Muscle of arm (tissue), 1 donor: ENCODE measurements at regions not wholly inside any gene's neighbourhood (a gene's known extent, or its start where the extent isn't known, plus 50 kb on each side); places are given as distances from the start of the nearest gene placed in this dataset.
"Not testable (repeated sequence)": the region's sequence is repeated elsewhere in the genome, so short reads cannot be mapped to it uniquely, and the experiment has no call there.

Experiments
- DNase-seq: peaks from one replicate; pipeline ENCODE4 v3.0.0-alpha.2; 2013

DNA sequence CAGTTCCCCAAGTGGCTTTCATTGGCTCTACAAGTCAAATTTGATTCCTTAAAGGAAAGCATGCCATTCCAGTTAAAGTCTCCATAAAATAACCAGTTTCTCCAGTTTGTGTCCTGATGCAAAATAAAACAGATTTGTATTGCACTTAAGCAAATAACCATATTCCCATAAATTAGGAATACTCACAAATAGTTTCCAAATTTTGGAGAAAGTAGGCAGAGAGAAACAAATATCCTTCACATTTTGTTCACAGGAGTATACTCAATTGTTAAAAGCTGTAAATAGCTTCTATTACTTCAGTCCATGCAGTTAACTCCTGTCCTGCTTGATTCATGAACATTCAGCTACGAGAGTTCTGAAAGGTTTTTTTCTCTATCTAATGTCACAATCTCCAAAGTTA lies 281.4 kb upstream of the RGS17 start:
- DNase-seq = no peak

- no peak for DNase-seq
Observed at GRCh38 chr6:153411070-153411648, 280.1 kb upstream of the RGS17 start.

DNA sequence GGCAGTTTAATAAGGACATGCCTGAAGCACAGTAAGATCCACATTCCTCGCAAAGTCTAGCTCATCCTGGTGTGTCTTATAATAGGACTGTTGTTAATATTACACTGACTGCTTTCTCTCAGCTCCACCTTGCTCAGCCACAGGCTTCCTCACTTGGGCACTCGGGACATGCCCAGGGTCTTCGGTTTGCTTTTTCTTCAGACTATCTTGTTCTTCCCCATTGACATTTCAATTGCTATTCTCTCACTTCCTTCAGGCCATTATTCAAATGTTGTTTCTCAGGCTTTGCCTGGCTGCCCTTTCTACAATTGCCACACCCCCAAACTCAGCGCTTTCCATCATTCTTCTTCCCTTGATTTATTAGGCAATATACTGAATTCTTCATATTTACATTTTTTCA lies 274.8 kb upstream of the RGS17 start:
- no peak for DNase-seq

GRCh38 chr6:153401751-153402150 lies 270.7 kb upstream of the RGS17 start:
- no peak for DNase-seq

- no peak for DNase-seq
Observed at GRCh38 chr6:153392156-153392555, 261.1 kb upstream of the RGS17 start.

DNA sequence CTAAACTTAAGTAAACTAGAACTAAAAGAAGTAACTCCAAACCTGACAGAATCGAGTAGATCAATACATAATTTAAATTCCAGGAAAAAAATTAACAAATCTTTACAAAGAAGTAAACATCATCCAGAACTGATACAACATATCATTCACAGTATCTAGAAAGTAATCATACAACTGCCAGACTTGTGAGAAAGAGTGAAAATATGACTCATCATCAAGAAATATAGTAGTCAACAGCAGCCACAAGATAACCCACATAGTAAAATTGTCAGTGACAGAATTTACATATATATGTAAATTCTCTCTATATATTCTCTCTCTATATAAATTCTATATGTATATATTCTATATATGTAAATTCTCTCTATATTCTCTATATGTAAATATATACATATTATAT lies 242.8 kb upstream of the RGS17 start:
- DNase-seq = no peak

GRCh38 chr6:153368131-153368530 lies 237.0 kb upstream of the RGS17 start:
- no peak for DNase-seq

DNA sequence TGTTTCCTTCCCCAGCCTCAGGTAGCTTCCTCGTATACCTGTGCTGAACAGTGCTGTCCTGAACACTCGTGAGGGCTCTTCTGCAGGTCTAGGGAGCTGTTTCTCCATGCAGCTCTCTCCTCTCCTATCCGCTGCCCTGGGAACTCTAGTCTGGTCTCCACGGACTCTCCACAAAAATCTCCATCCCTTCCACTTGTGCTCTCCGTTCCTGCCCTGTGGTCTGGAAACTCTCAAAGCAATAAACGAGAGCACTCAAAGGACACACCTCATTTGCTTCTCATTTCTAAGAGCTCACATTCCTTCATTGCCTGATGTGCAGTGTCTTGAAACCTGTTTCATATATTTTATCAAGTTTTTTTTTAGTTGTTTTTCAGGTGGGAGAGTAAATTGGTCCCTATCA lies 235.9 kb upstream of the RGS17 start:
- DNase-seq = no peak

DNA sequence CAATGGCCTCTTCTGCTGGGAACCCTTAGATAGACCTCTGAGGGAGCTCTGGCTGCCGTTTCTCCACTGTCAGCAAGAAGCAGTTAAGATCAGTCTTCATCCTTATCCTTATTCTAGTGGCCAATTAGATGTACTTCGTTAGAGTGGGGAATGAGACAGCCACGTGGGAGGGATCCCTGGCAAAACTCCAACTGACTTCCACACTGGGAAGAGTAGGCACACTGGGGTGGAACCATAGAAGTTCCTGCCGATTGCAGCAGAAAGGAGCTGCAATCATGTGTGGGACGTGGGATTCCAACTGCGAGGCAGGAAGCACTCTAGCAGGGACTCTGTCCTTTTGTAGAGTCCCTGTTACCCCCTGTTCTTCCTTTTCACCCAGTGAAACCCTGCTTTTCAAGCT lies 226.3 kb upstream of the RGS17 start:
- DNase-seq = no peak

DNA sequence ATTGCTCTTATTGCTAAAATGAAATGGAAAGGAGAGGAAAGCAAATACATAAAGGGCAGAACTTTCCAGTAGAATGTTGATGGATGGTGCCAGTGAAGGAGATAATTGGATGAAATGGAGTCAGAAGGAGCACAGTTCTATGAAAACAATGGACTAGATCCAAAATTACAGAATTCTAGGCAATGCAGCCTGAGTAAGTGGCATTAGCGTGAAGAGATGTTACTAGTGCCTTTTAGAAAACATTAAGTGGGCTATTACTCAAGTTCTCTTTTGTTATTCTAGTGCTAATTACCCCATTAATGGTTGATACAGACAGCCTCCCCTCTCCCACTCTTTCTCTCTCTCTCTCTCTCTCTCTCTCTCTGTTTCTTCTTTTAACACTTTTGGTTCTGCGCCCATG lies 209.5 kb upstream of the RGS17 start:
- no peak for DNase-seq

GRCh38 chr6:153334121-153334520 lies 203.0 kb upstream of the RGS17 start:
- no peak for DNase-seq

- not testable (repeated sequence) for DNase-seq
Observed at GRCh38 chr6:153331221-153331620, 200.1 kb upstream of the RGS17 start.

- no peak for DNase-seq
Observed at GRCh38 chr6:153328194-153328593, 197.1 kb upstream of the RGS17 start.

DNA sequence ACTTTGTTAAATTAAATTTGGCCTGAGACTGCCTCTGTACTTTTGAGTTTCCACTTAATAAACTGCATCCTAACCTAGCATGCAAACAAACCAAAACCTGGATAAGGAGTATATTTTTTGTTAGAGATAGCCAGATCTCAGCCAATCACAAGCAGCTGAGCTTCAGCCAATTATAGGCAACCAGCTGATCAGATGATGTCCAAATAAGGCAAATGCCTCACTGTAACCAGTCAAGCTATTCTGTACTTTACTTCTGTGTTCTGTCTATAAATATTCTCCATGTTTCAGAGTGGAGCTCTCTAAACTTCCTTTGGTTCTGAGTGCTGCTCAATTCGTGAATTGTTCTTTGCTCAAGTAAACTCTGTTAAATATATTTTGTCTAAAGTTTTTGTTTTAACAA lies 194.6 kb upstream of the RGS17 start:
- no peak for DNase-seq

DNA sequence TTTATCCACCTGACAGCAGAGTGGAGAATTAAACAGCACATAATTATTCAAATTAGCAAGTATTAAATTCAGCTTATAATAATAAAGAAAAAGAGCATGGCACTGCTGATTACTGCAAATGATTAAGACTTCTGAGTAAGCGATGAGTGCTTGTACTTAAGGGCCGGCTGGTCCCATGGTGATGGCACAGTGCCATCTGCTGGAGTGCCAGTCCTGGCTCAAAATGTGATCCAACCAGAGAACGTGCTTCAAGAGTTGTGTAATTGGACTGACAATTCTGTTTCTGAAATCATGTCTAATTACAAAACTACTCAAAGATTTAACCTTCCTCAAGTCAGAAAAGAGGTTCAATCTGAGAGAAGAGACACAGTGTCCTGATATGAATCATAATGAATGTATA lies 181.6 kb upstream of the RGS17 start:
- DNase-seq = peak; percentile 7

DNA sequence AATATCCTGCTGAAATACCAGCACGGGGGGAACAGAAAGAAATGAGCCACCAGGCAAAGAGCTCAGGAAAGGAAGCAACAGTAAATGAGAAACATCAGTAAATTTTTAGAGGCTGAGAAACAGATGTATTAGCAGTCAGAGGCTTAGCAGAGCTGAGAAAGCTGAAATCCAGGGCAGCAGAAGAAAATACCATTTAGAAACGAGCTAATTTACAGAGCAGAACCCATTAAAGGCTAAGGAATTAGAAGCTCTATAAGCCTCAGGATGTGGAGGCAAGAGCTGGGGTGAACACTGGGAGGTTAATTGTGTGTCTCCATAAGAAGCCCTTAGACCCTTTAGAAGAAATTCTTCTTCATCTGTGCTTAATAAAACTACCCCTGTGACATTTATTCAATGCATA lies 178.6 kb upstream of the RGS17 start:
- no peak for DNase-seq

GRCh38 chr6:153302133-153302532 lies 171.1 kb upstream of the RGS17 start:
- DNase-seq = no peak

- DNase-seq = no peak
Observed at GRCh38 chr6:153301602-153302001, 170.5 kb upstream of the RGS17 start.

DNA sequence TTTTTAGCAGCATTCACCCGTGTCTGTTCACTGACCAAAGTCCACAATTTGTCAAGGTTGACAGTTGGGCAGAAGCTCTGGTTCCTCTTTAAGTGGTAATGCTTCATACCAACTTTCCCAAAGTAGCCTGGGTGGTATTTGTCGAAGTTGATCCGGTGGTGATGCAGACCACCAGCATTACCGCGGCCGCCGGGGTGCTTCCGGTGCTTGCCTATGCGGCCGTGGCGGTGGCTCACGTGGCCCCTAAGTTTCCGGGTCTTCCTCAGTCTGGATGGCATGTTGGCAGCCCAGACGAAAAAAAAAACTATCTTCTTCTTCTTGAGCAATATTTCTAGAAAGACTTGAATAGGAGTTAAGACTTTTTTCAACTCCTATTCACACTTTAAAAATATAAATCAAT lies 151.4 kb upstream of the RGS17 start:
- DNase-seq = not testable (repeated sequence)

- DNase-seq = no peak
Observed at GRCh38 chr6:153275997-153276396, 144.9 kb upstream of the RGS17 start.

DNA sequence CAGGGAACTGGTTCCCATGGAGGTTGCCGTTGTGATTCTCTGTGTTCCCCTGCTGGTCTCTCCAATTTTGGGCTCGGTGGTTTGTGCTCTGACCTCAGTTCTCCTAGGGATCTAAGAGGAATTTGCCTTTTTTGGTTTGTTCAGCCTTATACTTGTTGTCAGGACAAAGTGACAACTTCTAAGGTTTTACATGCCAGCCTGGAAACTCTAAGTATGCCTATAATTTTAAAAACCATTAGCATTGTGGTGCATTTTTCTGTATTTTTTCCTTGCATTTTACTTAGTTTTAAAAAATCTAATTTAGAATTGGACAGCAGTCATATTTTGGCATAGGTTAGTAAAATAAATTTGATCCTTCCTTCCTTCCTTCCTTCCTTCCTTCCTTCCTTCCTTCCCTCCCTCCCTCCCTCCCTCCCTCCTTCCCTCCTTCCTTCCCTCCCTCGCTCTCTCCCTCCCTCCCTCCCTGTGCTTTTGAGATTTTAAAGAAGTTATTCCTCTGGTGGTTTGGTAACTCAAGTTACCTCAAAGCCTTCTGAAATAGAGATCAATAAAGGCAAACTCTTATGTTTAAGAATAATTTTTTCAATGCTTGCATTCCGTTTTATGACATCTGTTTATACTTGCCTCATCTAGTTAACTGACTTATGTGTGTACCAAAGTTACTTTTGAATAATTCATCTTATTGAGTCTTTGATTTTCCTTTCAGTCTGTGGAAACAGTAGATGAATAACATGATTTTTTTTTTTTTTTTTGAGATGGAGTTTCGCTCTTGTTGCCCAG lies 141.3 kb upstream of the RGS17 start:
- DNase-seq = no peak

- no peak for DNase-seq
Observed at GRCh38 chr6:153263489-153263888, 132.4 kb upstream of the RGS17 start.

GRCh38 chr6:153251326-153251725 lies 120.2 kb upstream of the RGS17 start:
- DNase-seq = no peak

GRCh38 chr6:153237670-153238069 lies 106.6 kb upstream of the RGS17 start:
- DNase-seq = no peak
